Adrenal gland (tissue), 9 donors: ENCODE measurements at regions not wholly inside any gene's neighbourhood (a gene's known extent, or its start where the extent isn't known, plus 50 kb on each side); places are given as distances from the start of the nearest gene placed in this dataset.

Experiments
- DNase-seq, 7 donors: peaks; one replicate each; pipeline ENCODE4 v3.0.0-alpha.2; 2019 to 2020
- H3K27ac ChIP-seq, 5 donors: fragments of 200-600 bp; sonication (generic) in 4 of 5; 1 replicate in 3 of 5; 2 replicates in 2 of 5; pipeline versions ENCODE4 v1.5.1 to v1.8.0; 2016 to 2020; ENCODE audit warnings: mild to moderate bottlenecking in 1 of 5
- H3K27me3 ChIP-seq: fragments of 200-600 bp; 2 replicates; pipeline ENCODE4 v1.8.0; 2021
- H3K36me3 ChIP-seq, 2 donors: fragments of 200-600 bp; replicated peaks in 1 of 2; 1 replicate in 1 of 2; 2 replicates in 1 of 2; pipeline versions ENCODE4 v1.5.1 to v1.8.0; 2018 to 2022
- H3K4me1 ChIP-seq, 2 donors: fragments of 200-600 bp; replicated peaks in 1 of 2; 1 replicate in 1 of 2; 2 replicates in 1 of 2; pipeline versions ENCODE4 v1.5.1 to v1.8.0; 2018 to 2021
- H3K4me3 ChIP-seq, 4 donors: fragments of 200-600 bp; sonication (generic) in 3 of 4; one replicate each; pipeline ENCODE4 v1.5.1; 2016 to 2018
- H3K9me3 ChIP-seq, 3 donors: fragments of 200-600 bp; sonication (generic) in 1 of 3; replicated peaks in 1 of 3; 1 replicate in 2 of 3; 2 replicates in 1 of 3; pipeline versions ENCODE4 v1.5.1 to v1.8.0; 2016 to 2021
- CTCF ChIP-seq, 6 experiments: fragments of 450-650 bp in 4 of 6; fragments of 200-600 bp in 2 of 6; sonication (generic) in 1 of 6; IDR thresholded peaks; 1 replicate in 5 of 6; 2 replicates in 1 of 6; pipeline versions ENCODE4 v1.5.1 to v1.8.0; 2016 to 2021; ENCODE audit warnings: antibody characterized with exemption in 6 of 6, mild to moderate bottlenecking in 2 of 6, moderate library complexity in 1 of 6
- POLR2A ChIP-seq, 2 donors: fragments of 450-650 bp; IDR thresholded peaks; one replicate each; pipeline ENCODE4 v1.6.1; 2017; ENCODE audit warnings: antibody characterized with exemption in 2 of 2, mild to moderate bottlenecking in 2 of 2, moderate library complexity in 1 of 2
- WGBS, 4 donors: extraction: QIAGEN DNeasy Blood & Tissue Kit in 2 of 4; methylation state at CpG; one replicate each; pipeline versions ENCODE4 v1.1.5 to v1.1.7; 2013 to 2017; 5-methylcytosine and 5-hydroxymethylcytosine counted together
- intact Hi-C, 2 donors: fragments of 100-400 bp; cut with DNase I; formaldehyde crosslinking; loops; one replicate each; pipeline versions ENCODE4 v1.14.1 to v1.15.0; 2022 to 2023
- donor health status: healthy with polysubstance abuse.
- donor health status: Bipolar disorder and iron deficiency.
- donor health status: DM: yes; HTN: yes; CAD: no.
- donor health status: DM: no; HTN: no; CAD: no.
- donor health status: DM: no; HTN: no; CAD: no.

- no peak for DNase-seq
- TF ChIP-seq POLR2A (IDR thresholded peaks at IDR 0.05) (no peak), CTCF (IDR thresholded peaks at IDR 0.05) (no peak)
- intact Hi-C loops = loop anchor here in 1 of 2 donors (10.0 kb wide), 1 partner anchor 514 kb away; the partner anchor contains the start of gene SULF2
- Histone ChIP-seq H3K9me3 (no peaks in the 10 kb centered on the region), H3K27ac (no peak overlapping the region), H3K27me3 (no peaks in the 10 kb centered on the region), H3K4me3 (no peak overlapping the region), H3K36me3 (no peaks in the 10 kb centered on the region), H3K4me1 (peaks cover 6 to 13% of the 10 kb centered on the region in 2 donors)
Observed at GRCh38 chr20:48298433-48298832, 513.2 kb upstream of the SULF2 start.

- Histone ChIP-seq H3K4me3 (no peak overlapping the region), H3K27ac (peak overlapping the region in 3 of 5 donors; percentile 35 to 76 (median 67)), H3K9me3 (no peaks in the 10 kb centered on the region), H3K27me3 (no peaks in the 10 kb centered on the region), H3K36me3 (no peaks in the 10 kb centered on the region), H3K4me1 (peaks cover 6 to 13% of the 10 kb centered on the region in 2 donors)
- TF ChIP-seq POLR2A (IDR thresholded peaks at IDR 0.05) = no peak
- TF ChIP-seq CTCF (IDR thresholded peaks at IDR 0.05) = peak in 1 of 6 experiments; percentile 6
- 53 to 61% (median 59%) methylated on average over 6 of the region's 6 CpGs for WGBS, 4 donors
- intact Hi-C loops = loop anchor here in 1 of 2 donors (10.0 kb wide), 1 partner anchor 511 kb away; the partner anchor contains the start of gene SULF2
- DNase-seq = no peak
Observed at GRCh38 chr20:48295966-48296421, 510.7 kb upstream of the SULF2 start.

- peak in 5 of 6 experiments; percentile 34 to 57 (median 45) for TF ChIP-seq CTCF (IDR thresholded peaks at IDR 0.05)
- TF ChIP-seq POLR2A (IDR thresholded peaks at IDR 0.05) = no peak
- no peaks in the 10 kb centered on the region for H3K27me3 ChIP-seq
- H3K4me1 ChIP-seq = peaks cover 6 to 13% of the 10 kb centered on the region in 2 donors
- H3K36me3 ChIP-seq = no peaks in the 10 kb centered on the region
- 17 to 24% (median 21%) methylated on average over 5 of the region's 5 CpGs for WGBS, 4 donors
- H3K27ac ChIP-seq = peak overlapping the region in 4 of 5 donors; percentile 35 to 76 (median 64)
- DNase-seq = peak; percentile 38 to 81 (median 65)
- H3K4me3 ChIP-seq = no peak overlapping the region
- no peaks in the 10 kb centered on the region for H3K9me3 ChIP-seq
- intact Hi-C loops = loop anchor here in 1 of 2 donors (10.0 kb wide), 1 partner anchor 511 kb away; the partner anchor contains the start of gene SULF2
Observed at GRCh38 chr20:48295445-48295903, 510.2 kb upstream of the SULF2 start.

GRCh38 chr20:48294942-48295341 is 509.7 kb upstream of the SULF2 start:
- no peak overlapping the region for H3K4me3 ChIP-seq
- no peaks in the 10 kb centered on the region for H3K27me3 ChIP-seq
- H3K36me3 ChIP-seq = no peaks in the 10 kb centered on the region
- peak overlapping the region in 4 of 5 donors; percentile 35 to 76 (median 64) for H3K27ac ChIP-seq
- 56 to 61% (median 59%) methylated on average over 5 of the region's 5 CpGs for WGBS, 4 donors
- no peak for TF ChIP-seq CTCF (IDR thresholded peaks at IDR 0.05)
- TF ChIP-seq POLR2A (IDR thresholded peaks at IDR 0.05) = no peak
- intact Hi-C loops = loop anchor here in 1 of 2 donors (10.0 kb wide), 1 partner anchor 510 kb away; the partner anchor contains the start of gene SULF2
- DNase-seq = no peak
- H3K4me1 ChIP-seq = peaks cover 6 to 13% of the 10 kb centered on the region in 2 donors
- no peaks in the 10 kb centered on the region for H3K9me3 ChIP-seq
